ENCODE measurements at regions not wholly inside any gene's neighbourhood (a gene's known extent, or its start where the extent isn't known, plus 50 kb on each side); places are given as distances from the start of the nearest gene placed in this dataset.

GRCh38 chr3:75014008-75014407, 399.5 kb upstream of the CNTN3 start:
- no peaks in the 10 kb centered on the region; the same call in 1 of the 2 replicates for H3K9me3 ChIP-seq (ENCODE audit: control insufficient read depth, insufficient read depth, low read length)
- H3K4me1 ChIP-seq (ENCODE audit: control insufficient read depth, insufficient read depth, low read length) = no peaks in the 10 kb centered on the region
- H4K20me1 ChIP-seq (ENCODE audit: insufficient read depth, low read length) = no peaks in the 10 kb centered on the region
- H2BK15ac ChIP-seq (ENCODE audit: low read depth, low read length) = no peak overlapping the region
- no CpG with 5 or more reads among the region's 1 CpG for WGBS, 2 experiments (ENCODE audit: extremely low coverage in 2 of 2, insufficient read length in 1 of 2)
- no peaks in the 10 kb centered on the region for H3K27me3 ChIP-seq (ENCODE audit: control insufficient read depth, insufficient read depth, low read length)
- no peak overlapping the region for H3K14ac ChIP-seq (replicated peaks; ENCODE audit: low read depth, low read length)
- BruUV-seq (replicated peaks) = no TSS peak
- no peak overlapping the region for H3K27ac ChIP-seq (ENCODE audit: insufficient read depth, low read length)
- H2BK120ac ChIP-seq (ENCODE audit: low read depth, low read length) = no peak overlapping the region
- H4K5ac ChIP-seq (ENCODE audit: low read depth, low read length) = no peak overlapping the region
- no peak overlapping the region for H2BK20ac ChIP-seq (ENCODE audit: low read depth, low read length)
- no peaks in the 10 kb centered on the region for H3K36me3 ChIP-seq (ENCODE audit: control insufficient read depth, insufficient read depth, low read length)
- no peak overlapping the region for H3K9ac ChIP-seq (ENCODE audit: low read depth, low read length)
- H4K8ac ChIP-seq (ENCODE audit: low read depth in 2 of 2, low read length in 2 of 2) = no peak overlapping the region
- CTCF ChIA-PET = no interaction called here
- H2AFZ ChIP-seq (replicated peaks; ENCODE audit: low read length, poor library complexity) = no peak overlapping the region
- dilution Hi-C loops (cut with HindIII; ENCODE audit: low sequenced_read_pairs, unreplicated experiment) (no loop called here), in situ Hi-C loops (cut with MboI; ENCODE audit: low sequenced_read_pairs) (no loop called here), intact Hi-C loops (cut with micrococcal nuclease) (no loop called here)
- H2AK5ac ChIP-seq (ENCODE audit: low read depth, low read length) = no peak overlapping the region
- H3K23ac ChIP-seq (ENCODE audit: low read depth, low read length) = no peak overlapping the region
- H2AK9ac ChIP-seq (replicated peaks; ENCODE audit: low read depth, low read length, poor library complexity) = no peak overlapping the region
- TF ChIP-seq RAD21 (IDR thresholded peaks at IDR 0.05; ENCODE audit: low read length) = no peak
- no peak for DNase-seq
- H3K56ac ChIP-seq (ENCODE audit: extremely low read depth, insufficient read depth, low read length) = no peak overlapping the region
- H3K9me1 ChIP-seq (ENCODE audit: insufficient read depth, low read length) = no peaks in the 10 kb centered on the region
- no peak overlapping the region for H3K4ac ChIP-seq (ENCODE audit: low read depth, low read length)
- no peak overlapping the region for H3K4me2 ChIP-seq (ENCODE audit: low read depth, low read length)
- POLR2A ChIA-PET (ENCODE audit: unreplicated experiment) = no interaction called here
- H3K18ac ChIP-seq (ENCODE audit: low read depth, low read length) = no peak overlapping the region
- H3K4me3 ChIP-seq (ENCODE audit: insufficient read depth, low read depth, low read length) = no peak overlapping the region
- H4K91ac ChIP-seq (ENCODE audit: insufficient read depth, low read depth, low read length) = no peak overlapping the region
- ATAC-seq (ENCODE audit: low read depth) = no peak
- H3K79me1 ChIP-seq (ENCODE audit: low read depth in 1 of 2, low read length in 2 of 2) = no peaks in the 10 kb centered on the region
- no peak overlapping the region for H2BK5ac ChIP-seq (ENCODE audit: low read depth, low read length, poor library complexity, severe bottlenecking)

All from IMR-90 (cell line).